22Rv1 (cell line): ENCODE measurements at regions not wholly inside any gene's neighbourhood (a gene's known extent, or its start where the extent isn't known, plus 50 kb on each side); places are given as distances from the start of the nearest gene placed in this dataset.
"Not testable (repeated sequence)": the region's sequence is repeated elsewhere in the genome, so short reads cannot be mapped to it uniquely, and the experiment has no call there.

Experiments used
- H3K27ac ChIP-seq: fragments of 450-650 bp; 2 replicates; pipeline ENCODE4 v1.5.1; 2017
- ZFX ChIP-seq: fragments of 450-650 bp; IDR thresholded peaks from 2 replicates; pipeline ENCODE4 v1.6.1; 2017; ENCODE audit warnings: antibody characterized with exemption, borderline replicate concordance
- TF ChIP-seq, protein P1 (sequence below): fragments of 450-650 bp; IDR thresholded peaks from 2 replicates; pipeline ENCODE4 v1.5.1; 2017; ENCODE audit warnings: mild to moderate bottlenecking

DNA sequence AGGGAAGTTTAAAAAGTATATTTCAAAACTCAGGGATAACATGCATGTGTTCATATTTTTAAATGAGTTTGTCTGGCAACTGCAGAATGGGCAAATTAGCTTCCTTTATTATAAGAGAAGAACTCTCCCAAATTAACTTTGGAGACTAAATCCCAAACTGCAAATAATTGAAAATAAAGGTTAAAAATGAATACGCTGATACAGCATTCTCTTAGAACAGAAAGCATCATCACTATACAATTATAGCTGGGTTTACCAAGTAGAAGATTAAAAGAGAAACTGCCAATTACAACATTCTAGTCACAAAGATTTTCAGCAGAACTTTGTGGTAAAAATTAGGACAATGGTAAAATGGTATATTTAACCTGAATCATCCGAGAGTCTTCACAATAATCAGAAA, 73.3 kb downstream of the OLFM4 start:
- no peak for TF ChIP-seq ZFX
- TF ChIP-seq, protein P1, sequence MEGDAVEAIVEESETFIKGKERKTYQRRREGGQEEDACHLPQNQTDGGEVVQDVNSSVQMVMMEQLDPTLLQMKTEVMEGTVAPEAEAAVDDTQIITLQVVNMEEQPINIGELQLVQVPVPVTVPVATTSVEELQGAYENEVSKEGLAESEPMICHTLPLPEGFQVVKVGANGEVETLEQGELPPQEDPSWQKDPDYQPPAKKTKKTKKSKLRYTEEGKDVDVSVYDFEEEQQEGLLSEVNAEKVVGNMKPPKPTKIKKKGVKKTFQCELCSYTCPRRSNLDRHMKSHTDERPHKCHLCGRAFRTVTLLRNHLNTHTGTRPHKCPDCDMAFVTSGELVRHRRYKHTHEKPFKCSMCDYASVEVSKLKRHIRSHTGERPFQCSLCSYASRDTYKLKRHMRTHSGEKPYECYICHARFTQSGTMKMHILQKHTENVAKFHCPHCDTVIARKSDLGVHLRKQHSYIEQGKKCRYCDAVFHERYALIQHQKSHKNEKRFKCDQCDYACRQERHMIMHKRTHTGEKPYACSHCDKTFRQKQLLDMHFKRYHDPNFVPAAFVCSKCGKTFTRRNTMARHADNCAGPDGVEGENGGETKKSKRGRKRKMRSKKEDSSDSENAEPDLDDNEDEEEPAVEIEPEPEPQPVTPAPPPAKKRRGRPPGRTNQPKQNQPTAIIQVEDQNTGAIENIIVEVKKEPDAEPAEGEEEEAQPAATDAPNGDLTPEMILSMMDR: no peak
- H3K27ac ChIP-seq: no peak overlapping the region

DNA sequence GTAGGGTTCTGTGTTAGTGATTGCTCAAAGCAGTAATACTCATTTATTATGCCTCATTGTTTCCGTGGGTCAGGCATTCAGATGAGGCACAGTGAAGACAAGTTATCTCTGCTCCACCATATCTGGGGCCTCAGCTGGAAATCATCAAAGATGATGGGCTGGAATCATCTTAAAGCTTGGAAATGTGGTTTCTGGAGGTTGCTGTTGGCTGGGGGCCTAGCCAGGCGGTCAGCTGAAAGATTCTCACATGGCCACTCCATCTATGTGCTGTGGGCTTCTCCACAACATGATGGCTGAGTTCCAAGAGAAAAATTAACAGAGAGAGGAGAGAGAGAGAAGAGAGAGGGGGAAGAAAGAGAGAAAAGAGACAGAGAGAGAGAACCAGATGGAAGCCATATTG, 75.5 kb downstream of the OLFM4 start:
- TF ChIP-seq, protein P1: no peak
- TF ChIP-seq ZFX: no peak
- H3K27ac ChIP-seq: no peak overlapping the region

DNA sequence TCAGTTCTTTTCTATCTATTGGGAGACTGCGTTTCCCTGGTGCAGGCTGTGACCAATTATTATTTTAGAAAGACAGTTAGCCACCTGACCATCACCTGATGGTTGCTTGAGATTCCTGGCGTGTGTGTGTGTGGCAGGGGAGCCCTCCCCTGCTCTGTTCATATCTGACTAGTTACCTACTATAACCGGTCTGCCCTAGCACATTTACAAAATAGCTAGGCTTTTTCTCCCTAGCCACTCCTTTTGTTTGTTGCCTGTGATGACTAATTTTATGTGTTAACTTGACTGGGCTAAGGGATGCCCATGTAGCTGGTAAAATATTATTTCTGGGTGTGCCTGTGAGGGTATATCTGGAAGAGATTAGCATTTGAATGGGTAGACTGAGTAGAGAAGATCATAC, 76.9 kb downstream of the OLFM4 start:
- TF ChIP-seq, protein P1: no peak
- TF ChIP-seq ZFX: no peak
- H3K27ac ChIP-seq: no peak overlapping the region

DNA sequence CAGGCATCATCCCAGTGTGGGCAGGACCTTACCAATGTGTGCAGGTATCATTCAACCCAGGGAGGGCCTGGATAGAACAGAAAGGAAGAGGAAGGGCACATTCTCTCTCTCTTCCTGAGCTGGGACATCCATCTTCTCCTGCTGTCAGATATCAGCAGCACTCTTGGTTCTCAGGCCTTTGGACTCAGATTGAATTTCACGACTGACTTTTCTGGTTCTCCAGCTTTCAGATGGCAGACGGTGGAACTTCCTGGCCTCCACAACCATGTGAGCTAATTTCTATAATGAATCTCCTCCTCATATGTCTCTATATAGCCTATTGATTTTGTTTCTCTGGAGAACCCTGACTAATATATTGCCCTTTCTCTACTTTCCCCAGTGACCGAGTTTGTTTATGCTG, 77.3 kb downstream of the OLFM4 start:
- TF ChIP-seq ZFX: no peak
- TF ChIP-seq, protein P1: no peak
- H3K27ac ChIP-seq: no peak overlapping the region

DNA sequence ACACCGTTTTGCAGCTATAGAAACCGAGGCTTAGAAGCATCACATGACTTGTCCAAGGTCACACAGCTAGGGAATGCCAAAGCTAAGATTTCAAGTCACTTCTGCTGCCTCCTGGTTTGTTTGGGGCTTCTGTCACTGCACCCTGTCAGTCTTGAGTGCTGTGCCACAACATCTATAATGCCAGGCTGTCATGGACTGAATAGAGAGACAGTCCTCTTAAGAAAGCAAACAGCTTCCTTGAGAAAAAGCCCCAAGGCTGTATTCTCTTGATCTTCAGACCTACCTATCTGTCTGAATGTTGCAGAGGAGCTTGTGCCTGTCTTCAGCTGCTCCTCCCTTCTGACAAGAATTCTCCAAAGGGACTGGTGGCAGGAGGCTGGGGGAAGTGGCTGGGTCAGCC, 81.6 kb downstream of the OLFM4 start:
- H3K27ac ChIP-seq: no peak overlapping the region
- TF ChIP-seq, protein P1: no peak
- no peak for TF ChIP-seq ZFX

DNA sequence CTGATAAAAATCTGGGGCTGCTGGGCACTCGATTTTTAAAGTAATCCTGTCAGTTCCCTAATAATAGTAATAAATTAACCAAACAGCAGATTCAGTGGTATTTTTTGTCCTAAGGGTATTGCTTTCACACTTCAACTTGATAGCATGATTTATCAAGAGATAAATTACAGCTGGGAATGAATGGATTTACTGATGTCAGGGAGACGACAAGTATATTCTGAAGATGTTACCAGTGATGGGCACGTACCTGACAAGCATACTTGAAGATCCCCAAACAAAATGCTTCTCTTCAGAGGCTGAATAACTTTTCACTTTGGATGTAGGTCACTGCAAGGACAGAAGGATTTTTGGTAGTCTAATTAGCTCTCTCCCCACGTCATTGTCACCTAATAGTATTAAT, 82.0 kb downstream of the OLFM4 start:
- TF ChIP-seq, protein P1: no peak
- no peak for TF ChIP-seq ZFX
- no peak overlapping the region for H3K27ac ChIP-seq

DNA sequence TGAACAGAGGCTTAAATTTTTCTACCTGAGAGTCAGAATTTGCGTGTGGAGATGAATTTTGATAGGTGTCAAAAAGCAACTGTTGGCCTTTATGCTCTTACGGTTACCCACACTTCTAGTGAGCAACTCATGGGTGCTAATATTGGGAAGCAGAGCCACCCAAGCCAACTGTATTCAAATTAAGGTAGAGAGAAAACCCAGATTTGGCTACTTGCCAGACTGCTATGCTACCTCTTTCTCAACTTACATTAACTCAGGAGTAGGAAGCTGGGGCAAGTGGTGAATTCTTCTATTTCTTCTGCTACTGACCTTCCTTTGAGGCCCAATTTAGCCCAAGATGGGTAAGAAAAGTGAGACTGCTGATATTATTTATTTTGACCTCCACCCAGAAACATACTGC, 83.9 kb downstream of the OLFM4 start:
- TF ChIP-seq, protein P1: no peak
- TF ChIP-seq ZFX: no peak
- no peak overlapping the region for H3K27ac ChIP-seq

DNA sequence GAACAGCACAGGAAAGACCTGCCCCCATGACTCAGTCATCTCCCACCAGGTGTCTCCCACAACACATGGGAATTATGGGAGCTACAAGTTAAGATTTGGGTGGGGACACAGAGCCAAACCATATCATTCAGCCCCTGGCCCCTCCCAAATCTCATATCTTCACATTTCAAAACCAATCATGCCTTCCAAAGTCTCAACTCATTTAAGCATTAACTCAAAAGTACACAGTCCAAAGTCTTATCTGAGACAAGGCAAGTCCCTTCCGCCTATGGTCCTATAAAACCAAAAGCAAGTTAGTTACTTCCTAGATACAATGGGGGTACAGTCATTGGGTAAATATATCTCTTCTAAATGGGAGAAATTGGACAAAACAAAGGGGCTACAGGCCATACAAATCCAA, 88.4 kb downstream of the OLFM4 start:
- H3K27ac ChIP-seq: not testable (repeated sequence)
